GM18511 (cell line): ENCODE measurements at regions not wholly inside any gene's neighbourhood (a gene's known extent, or its start where the extent isn't known, plus 50 kb on each side); places are given as distances from the start of the nearest gene placed in this dataset.

Experiments
- ATAC-seq: cut with Tn5 transposase; IDR thresholded peaks from one replicate; pipeline ENCODE4 v1.9.1; 2021; ENCODE audit warnings: mild to moderate bottlenecking, moderate library complexity; ENCODE audit not compliant: unreplicated experiment

DNA sequence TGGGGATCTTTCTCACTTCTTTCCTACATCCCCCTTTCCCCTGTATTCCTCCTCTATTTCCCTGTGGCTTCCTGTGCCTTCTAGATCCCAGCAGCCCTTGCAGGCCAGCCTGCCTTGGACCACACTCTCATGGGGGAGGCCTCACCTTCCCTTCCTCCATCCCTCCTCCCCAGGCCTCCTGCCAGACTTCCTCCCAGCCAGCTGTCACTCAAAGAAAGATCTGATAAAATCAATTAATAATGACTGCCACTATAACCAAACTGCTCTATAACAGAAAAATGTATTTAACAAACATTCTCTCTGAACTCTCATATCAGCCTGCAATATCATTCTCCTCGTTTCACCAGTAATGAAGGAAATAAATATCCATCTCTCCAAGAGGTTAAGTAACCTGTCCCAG lies 144.9 kb upstream of the SIX2 start:
- no peak for ATAC-seq

DNA sequence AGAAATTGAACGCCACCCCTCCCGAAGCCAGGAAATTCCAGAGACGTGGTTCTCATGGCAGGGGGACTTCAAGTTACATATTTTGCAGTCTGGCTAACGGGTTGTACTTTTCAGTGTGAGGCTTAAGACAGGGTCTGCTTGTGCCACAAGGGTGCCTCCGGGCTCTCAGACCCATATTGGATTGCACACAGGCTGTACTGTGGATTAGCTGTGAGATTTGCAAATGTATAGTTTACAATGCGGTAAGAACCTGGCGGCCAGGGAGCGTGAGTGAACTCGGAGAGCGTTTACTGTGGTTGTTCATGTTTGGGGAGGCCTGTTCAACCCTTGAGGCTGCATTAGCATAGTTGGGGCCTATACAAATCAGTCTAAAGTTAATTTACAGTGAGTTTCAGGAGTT lies 143.9 kb upstream of the SIX2 start:
- ATAC-seq = no peak

DNA sequence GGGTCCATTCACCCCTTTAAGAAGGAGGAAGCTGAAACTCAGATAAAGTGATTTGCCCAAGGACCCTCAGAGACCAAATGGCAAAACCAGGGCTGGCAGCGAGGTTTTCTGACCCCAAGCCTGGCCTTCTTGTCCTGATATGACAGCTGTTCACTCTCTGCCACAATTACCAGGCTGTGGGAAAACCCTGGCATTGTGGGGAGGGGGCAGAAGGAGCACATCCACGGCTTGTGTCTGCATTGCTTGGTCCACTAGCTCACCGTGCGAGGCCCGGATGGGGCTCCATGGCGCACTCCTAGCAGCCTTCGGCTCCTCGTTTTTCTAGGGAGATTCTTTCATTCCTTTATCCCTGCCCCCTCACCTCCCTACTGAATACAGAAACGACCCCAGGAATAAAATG lies 143.4 kb upstream of the SIX2 start:
- ATAC-seq = no peak

DNA sequence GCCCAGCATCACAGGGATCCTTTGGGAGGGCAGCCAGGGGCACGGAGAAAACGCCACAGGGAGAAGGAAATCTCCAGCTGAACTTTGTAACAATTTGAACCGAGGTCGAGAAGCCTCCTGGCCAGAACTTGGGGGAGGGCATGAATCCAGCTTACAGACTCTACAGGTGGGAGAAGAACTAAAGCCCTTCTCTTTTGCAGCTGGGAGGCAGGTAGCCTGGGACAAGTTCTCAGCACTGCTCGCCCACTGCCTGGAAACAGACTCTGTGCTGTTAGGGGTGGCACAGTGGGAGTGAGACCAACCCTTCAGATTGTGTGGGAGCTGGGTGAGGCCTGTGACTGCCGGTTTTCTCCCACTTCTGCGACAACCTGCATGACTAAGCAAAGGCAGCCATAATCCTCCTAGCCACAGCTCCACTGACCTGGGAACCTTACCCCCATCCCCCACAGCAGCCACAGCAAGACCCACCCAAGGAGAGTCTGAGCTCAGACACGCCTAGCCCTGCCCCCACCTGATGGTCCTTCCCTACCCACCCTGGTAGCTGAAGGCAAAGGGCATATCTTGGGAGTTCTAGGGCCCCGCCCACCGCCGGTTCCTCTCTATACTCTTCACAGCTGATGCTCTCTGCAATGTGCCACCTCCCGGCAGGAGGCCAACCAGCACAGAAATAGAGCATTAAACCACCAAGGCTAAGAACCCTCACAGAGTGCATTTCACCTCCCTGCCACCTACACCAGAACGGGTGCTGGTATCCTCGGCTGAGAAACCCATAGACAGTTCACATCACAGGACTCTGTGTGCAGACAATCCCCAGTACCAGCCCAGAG lies 136.0 kb upstream of the SIX2 start:
- no peak for ATAC-seq

DNA sequence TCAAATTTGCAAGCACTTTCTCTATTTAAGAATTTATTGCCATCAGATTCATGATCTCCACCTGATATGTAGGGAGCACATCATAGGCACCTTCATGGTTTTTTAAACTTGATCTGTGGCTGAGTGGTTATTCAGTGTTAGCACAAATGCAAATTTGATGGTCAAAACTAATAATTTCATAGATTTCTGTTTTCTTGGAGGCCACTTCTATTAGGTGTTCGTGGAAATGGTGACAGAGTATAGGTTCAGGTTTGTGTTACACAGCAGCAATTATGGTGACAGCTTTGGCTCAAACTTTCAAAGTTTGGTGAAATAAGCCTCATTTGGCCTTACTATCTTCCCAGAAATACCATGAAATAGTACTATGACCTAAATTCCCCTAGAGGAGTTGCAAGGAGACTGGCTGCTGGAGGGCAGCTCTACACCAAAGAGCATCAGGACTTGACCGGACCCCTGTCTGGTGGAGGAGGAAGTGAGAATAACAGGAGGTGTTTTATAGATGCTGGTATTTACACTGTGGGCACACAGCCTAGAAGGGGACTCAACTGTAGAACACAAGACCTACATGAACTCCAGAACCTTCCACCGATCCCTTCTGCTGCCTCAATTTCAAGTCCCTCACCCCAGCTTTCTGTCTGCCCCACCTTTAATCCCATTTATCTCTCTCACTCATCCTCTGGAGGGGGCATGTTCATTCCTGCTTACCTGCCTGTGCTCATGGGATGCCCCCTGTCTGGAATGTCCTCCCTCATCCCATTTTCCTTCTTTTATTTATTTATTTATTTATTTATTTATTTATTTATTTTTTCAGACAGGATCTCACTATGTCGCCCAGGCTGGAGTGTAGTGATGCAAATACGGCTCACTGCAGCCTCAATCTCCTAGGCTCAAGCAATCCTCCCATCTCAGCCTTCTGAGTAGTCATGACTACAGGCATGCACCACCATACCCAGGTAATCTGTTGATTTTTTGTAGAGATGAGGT lies 132.9 kb upstream of the SIX2 start:
- ATAC-seq = peak; percentile 81

DNA sequence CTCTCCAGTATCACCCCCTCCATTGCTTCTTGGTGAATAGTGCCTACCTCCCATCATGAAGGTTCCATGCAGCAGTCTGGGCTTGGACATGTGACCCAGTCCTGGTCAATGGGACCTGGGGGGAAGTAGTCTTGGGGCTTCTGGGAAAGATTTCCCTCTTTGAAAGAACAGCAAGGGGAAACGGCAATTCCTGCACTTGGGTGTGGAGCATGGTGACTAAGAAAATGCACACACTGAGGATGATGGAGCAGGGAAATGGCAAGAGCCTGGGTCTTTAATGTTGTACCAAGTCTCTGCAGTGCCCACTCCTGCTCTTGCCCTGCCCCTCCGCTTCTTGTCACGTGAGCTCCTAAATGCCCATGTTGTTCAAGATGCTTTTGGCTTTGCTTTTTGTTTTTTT lies 131.4 kb upstream of the SIX2 start:
- ATAC-seq = no peak

DNA sequence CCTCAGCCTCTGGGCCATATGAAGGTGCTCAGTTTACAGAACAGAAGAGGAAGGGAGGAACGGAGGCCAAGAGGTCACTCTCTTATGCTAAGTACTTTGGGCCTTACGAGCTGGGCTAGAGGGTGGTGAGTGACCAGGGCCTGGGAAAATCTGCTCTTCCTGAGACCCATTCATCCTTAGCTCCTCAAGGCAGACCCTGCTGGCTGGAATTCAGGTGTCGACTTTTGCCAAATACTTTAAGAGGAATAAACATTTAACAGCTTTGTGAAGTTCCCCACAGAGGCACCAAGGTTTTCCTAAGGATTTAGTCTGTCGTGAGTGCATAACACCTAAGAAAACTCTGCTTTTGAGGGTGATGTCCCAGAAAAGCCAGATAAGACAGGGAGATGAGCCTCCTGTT lies 129.7 kb upstream of the SIX2 start:
- no peak for ATAC-seq

DNA sequence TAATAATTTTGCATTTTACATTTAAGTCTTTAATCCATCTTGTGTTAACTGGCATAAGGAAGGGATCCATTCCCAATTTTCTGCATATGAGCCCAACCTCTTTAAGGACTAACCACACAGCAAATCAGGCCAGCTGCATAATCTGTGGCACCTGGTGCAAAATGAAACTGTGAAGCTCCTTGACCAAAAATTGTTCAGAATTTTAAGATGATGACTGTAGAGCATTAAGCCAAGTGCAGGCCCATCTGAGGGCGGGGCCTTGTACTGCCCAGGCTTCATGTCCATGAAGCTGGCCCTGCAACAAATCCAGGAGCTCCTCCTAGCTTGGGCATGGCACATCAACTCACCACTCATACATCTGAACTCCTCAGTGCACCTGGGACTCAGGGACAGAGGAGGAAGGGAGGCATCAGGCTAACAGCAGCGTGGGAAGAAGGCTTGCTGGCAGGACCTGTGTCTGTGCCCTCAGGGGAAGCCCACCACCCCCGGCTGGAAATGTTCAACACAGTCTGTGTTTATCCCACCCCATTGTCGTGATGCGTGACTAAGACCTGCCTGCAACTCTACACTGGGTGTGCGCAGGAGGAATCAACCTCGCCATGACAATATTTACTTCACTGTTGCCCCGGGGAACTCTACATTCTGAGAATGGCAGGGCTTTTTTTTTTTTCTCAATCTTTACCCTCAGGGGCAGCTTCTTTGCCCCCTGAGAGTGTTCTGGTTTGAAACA lies 128.9 kb upstream of the SIX2 start:
- no peak for ATAC-seq

DNA sequence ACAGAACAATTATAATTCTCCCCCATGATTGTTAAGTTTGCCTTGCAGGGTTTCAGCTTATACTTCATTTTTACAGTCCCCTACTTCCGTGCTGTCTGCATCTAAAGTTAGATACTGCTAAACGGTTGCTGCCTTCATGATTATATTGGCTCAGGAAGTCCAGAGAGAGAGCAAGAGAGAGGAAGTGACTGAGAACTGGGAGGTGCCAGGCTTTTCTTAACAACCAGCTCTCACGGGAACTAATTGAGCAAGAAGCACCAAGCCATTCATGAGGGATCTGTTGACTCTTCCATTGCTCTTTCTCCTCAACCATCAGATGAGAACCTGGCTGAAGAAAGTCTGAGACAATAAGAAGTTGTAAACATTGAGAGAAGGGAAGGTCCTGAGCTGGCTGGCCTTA lies 125.5 kb upstream of the SIX2 start:
- ATAC-seq = no peak

DNA sequence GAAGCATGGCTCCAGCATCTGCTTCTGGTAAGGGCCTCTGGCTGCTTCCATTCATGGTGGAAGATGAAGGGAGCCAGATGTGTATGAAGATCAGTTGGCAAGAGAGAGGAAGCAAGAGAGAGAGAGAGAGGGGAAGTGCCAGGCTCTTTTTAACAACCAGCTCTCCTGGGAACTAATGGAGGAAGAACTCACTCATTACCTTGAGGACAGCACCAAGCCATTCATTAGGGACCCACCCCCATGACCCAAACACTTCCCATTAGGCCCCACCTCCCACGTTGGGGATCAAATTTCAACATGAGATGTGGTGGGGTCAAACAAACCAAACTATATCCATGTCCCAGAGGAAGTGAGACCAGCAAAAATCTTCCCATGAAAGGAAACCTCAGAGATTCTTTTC lies 124.8 kb upstream of the SIX2 start:
- ATAC-seq = no peak

DNA sequence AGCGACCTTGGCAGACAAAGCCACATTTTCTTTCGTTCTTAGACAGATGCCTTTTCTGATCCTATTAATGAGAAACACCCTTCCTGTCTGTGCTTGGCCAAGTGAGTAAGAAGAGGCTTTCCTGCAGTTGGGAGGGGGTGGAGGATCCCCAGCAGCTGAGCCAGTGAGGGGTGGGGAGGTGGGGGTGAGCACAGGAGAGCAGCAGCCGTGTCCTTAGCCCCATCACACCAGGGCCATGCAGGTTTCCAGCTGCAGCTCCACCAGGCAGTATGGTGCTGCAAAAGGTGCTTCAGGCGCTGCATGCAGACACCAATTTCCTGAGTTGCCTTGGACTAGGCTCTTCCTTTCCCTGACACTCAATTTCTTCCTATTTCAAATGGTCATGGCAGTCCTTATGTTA lies 123.3 kb upstream of the SIX2 start:
- ATAC-seq = peak; percentile 53

DNA sequence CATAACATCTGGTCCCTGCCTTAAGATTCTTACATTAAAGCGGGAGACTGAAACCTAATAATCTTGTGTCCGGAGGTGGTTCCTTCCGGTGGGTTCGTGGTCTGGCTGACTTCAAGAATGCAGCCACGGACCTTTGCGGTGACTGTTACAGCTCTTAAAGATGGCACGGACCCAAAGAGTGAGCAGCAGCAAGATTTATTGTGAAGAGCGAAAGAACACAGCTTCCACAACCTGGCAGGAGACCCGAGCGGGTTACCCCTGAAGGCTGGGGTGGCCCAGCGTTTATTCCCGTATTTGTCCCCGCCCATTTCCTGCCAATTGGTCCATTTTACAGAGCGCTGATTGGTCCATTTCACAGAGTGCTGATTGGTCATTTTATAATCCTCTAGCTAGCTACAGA lies 122.3 kb upstream of the SIX2 start:
- no peak for ATAC-seq

DNA sequence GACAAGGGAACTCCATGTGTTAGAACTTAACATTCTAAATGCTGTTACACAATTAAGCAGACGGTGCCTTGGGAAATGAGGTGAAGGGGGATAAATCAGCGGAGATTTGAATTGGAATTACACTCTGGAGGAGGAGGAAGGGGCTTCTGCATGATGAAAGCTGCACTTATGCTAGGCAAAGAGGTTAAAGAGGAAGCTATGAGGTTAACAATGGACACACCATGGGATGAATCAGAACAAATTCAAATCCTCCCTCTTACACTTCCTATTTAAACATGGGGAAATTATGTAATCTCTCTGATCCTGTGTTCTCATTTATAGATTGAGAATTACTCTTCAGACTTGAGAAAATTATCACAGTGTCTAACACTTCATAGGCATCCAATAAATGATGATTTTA lies 121.5 kb upstream of the SIX2 start:
- ATAC-seq = no peak

DNA sequence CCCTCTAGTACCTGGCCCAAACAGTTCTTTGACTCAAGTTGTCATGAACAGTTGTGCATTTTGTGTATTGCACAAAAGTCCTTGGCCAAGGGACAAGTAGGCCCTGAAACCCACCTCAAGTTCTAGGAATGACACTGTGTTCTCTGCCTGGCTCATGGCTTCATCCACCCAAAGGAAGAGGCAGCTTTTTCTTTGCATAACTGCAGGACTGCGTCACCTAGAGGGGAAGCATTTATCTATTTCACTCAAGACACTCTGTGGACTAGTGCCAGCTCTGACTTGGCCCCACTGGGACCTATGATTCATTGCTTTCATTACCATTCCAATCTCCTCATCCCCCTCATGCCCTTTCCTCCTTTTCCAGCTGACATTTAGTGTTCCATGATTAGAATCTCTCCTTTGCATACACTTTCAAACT lies 119.3 kb upstream of the SIX2 start:
- no peak for ATAC-seq

DNA sequence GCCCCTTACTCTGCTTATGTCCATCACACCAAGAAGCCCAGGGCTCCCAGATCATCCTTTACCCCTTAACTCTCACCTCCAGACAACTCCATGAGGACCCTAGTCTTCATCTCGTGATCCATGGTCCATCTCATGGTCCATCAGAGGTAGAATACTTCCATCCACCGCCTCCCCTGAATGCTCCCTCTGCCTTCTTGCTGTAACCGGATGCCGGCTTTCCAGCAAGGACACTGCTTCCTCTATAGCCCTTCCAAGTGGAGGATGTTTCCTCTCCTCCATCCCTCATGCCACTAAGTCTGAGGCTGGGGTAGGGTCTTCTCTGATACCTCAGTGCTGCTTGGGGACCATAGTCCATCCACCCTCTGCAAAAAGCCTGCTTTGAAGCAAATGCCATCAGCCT lies 118.6 kb upstream of the SIX2 start:
- ATAC-seq = no peak

DNA sequence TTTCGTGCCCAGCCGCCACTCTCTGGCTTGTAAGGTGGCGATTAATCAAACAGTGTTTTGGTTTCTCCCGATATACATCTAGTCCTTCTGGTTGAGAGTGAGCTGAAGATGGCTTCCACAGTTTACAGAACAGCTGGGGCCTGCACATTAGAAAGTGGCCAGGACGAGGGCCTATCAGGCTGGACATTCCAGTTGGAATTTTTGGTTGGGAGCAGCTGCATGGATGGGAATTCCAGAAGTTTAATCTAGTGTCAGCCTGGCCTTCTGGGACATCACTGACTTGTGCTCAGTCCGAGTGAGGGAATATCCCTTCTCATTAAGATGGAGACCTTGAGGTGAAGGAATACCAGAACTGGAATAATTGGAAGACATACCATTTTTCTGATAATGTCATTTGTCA lies 118.1 kb upstream of the SIX2 start:
- no peak for ATAC-seq

DNA sequence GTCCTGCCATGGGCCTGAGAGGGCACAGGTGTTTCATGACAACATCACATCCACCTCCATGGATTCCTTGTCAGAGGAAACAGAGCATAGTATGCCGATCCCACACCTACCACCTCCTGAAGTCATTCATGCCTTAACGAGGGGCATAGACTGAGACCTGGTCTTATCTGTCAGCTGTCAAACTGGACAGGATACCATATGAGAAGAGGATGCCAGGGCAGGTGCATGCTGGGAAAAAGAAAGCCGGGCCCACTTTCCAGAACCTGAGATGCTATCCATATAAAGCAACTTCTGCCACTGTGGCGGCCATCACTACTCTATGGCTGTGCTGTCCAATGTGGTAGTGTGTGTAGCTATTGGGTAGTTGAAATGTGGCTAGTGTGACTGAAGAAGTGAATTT lies 116.0 kb upstream of the SIX2 start:
- no peak for ATAC-seq

DNA sequence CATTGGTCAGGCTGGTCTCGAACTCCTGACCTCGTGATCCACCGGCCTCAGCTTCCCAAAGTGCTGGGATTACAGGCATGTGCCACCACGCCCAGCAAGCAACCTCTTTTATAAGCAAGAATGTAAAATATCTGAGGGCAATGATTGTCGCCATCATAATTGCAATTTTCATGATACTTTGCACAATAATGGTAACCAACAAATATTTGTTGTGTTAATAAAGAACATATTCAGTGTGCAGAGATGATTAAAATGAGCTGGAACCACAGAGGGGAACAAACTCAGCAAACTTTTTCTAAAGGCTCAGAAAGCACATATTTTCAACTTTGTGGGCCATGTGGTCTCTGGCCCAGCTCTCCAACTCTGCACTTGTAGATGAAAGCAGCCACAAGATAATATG lies 115.2 kb upstream of the SIX2 start:
- ATAC-seq = no peak

DNA sequence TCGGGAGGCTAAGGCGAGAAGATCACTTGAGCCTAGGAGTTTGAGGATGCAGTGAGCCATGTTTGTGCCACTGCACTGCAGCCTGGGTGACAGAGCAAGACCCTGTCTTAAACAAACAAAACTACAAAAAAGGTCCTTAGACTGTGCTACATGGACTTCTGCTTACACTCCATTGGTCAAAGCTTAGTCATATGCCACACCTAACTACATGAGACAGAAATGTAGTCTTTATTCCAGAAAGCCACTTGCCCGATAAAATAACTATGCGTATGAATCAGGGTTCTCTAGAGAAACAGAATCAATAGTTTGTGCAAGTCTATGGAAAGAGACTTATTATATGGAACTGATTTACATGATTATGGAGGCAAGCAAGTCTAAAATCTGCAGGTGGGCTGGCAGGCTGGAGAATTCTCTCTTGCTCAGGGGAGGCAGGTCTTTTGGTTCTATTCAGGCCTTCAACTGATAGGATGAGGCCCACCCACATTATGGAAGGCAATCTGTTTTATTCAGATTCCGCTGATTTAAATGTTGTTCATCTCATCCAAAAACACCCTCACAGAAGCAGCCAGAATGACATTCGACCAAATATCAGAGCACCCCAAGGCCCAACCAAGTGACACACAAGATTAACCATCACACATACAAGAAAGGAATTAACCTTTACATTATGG lies 114.4 kb upstream of the SIX2 start:
- no peak for ATAC-seq

DNA sequence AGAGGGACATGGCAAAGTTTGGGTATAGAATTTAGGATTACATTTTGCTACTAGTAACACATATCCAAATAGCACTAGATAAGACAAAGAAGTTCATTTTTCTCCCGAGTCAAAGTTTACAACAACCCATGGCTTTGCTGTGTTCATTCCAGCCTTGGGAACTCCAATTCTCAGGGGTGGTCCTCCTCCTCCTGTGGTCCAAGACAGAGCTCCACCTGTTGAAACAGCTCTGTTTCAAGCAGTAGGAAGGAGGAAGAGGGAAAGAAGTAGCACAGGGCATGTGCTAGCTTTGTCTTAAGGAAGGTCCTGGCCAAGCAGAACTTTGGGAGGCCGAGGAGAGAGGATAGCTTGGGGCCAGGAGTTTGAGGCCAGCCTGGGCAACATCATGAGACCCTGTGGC lies 113.8 kb upstream of the SIX2 start:
- no peak for ATAC-seq
